DMS53 treated with DMSO at 0.1 percent for 48 hours (cell line): ENCODE measurements at regions not wholly inside any gene's neighbourhood (a gene's known extent, or its start where the extent isn't known, plus 50 kb on each side); places are given as distances from the start of the nearest gene placed in this dataset.
"Not testable (repeated sequence)": the region's sequence is repeated elsewhere in the genome, so short reads cannot be mapped to it uniquely, and the experiment has no call there.

ENCODE experiments used
- DNase-seq: peaks from one replicate; lab custom pipeline; 2025; ENCODE audit not compliant: unreplicated experiment; lab: John Stamatoyannopoulos, UW

- peak; percentile 12 for DNase-seq
Observed at GRCh38 chr2:205865905-205866441, 183.7 kb downstream of the NRP2 start.

- DNase-seq: no peak
Observed at GRCh38 chr2:205865056-205865455, 182.8 kb downstream of the NRP2 start.

- DNase-seq: no peak
Observed at GRCh38 chr2:205864491-205864890, 182.2 kb downstream of the NRP2 start.

- not testable (repeated sequence) for DNase-seq
Observed at GRCh38 chr2:205862761-205863160, 180.5 kb downstream of the NRP2 start.

- no peak for DNase-seq
Observed at GRCh38 chr2:205860885-205861284, 178.6 kb downstream of the NRP2 start.

- no peak for DNase-seq
Observed at GRCh38 chr2:205860181-205860580, 177.9 kb downstream of the NRP2 start.

- DNase-seq: peak; percentile 30
Observed at GRCh38 chr2:205858881-205859441, 176.7 kb downstream of the NRP2 start.

- DNase-seq: no peak
Observed at GRCh38 chr2:205858275-205858674, 176.0 kb downstream of the NRP2 start.

GRCh38 chr2:205857520-205858237 lies 175.4 kb downstream of the NRP2 start:
- DNase-seq: no peak

- DNase-seq: no peak
Observed at GRCh38 chr2:205852457-205852856, 170.2 kb downstream of the NRP2 start.

GRCh38 chr2:205850611-205851010 lies 168.3 kb downstream of the NRP2 start:
- no peak for DNase-seq

GRCh38 chr2:205850132-205850531 lies 167.8 kb downstream of the NRP2 start:
- no peak for DNase-seq

- no peak for DNase-seq
Observed at GRCh38 chr2:205849136-205849535, 166.8 kb downstream of the NRP2 start.

GRCh38 chr2:205848601-205849000 lies 166.3 kb downstream of the NRP2 start:
- DNase-seq: no peak
